Activated CD4-positive, alpha-beta T cell treated with anti-CD3 and anti-CD28 coated beads, Interleukin-2, amount 50 U/mL, for 24 hours (primary cell): ENCODE measurements at regions not wholly inside any gene's neighbourhood (a gene's known extent, or its start where the extent isn't known, plus 50 kb on each side); places are given as distances from the start of the nearest gene placed in this dataset.
"Not testable (repeated sequence)": the region's sequence is repeated elsewhere in the genome, so short reads cannot be mapped to it uniquely, and the experiment has no call there.

Experiments used
- DNase-seq, 2 donors: peaks; one replicate each; pipeline ENCODE4 v3.0.0-alpha.2; 2020; ENCODE audit warnings: low read depth in 1 of 2, low spot score in 1 of 2

- DNase-seq: peak; percentile 8 to 10
Measured at GRCh38 chr5:157994906-157995519, 136.1 kb upstream of the CLINT1 start.

GRCh38 chr5:157993986-157994691 is 135.2 kb upstream of the CLINT1 start:
- no peak for DNase-seq

- DNase-seq: no peak
Measured at GRCh38 chr5:157993201-157993600, 134.3 kb upstream of the CLINT1 start.

- no peak for DNase-seq
Measured at GRCh38 chr5:157990583-157991181, 131.7 kb upstream of the CLINT1 start.

GRCh38 chr5:157989296-157989695 is 130.4 kb upstream of the CLINT1 start:
- DNase-seq: no peak

GRCh38 chr5:157987259-157987658 is 128.3 kb upstream of the CLINT1 start:
- DNase-seq: no peak

GRCh38 chr5:157986431-157986990 is 127.6 kb upstream of the CLINT1 start:
- no peak for DNase-seq

- DNase-seq: no peak
Measured at GRCh38 chr5:157984611-157985010, 125.7 kb upstream of the CLINT1 start.

GRCh38 chr5:157983906-157984551 is 125.1 kb upstream of the CLINT1 start:
- DNase-seq: no peak

- DNase-seq: no peak
Measured at GRCh38 chr5:157978061-157978460, 119.1 kb upstream of the CLINT1 start.

- no peak for DNase-seq
Measured at GRCh38 chr5:157976429-157976828, 117.5 kb upstream of the CLINT1 start.

- no peak for DNase-seq
Measured at GRCh38 chr5:157972579-157972978, 113.6 kb upstream of the CLINT1 start.

GRCh38 chr5:157971571-157972216 is 112.7 kb upstream of the CLINT1 start:
- no peak for DNase-seq

- not testable (repeated sequence) for DNase-seq
Measured at GRCh38 chr5:157968570-157968969, 109.6 kb upstream of the CLINT1 start.

- DNase-seq: no peak
Measured at GRCh38 chr5:157965989-157966388, 107.0 kb upstream of the CLINT1 start.

GRCh38 chr5:157965040-157965678 is 106.2 kb upstream of the CLINT1 start:
- DNase-seq: no peak

- DNase-seq: no peak
Measured at GRCh38 chr5:157963761-157964160, 104.8 kb upstream of the CLINT1 start.

GRCh38 chr5:157963244-157963643 is 104.3 kb upstream of the CLINT1 start:
- DNase-seq: no peak

- not testable (repeated sequence) for DNase-seq
Measured at GRCh38 chr5:157962686-157963085, 103.7 kb upstream of the CLINT1 start.

GRCh38 chr5:157961896-157962590 is 103.1 kb upstream of the CLINT1 start:
- DNase-seq: no peak
